GM21381 (cell line): ENCODE measurements at regions not wholly inside any gene's neighbourhood (a gene's known extent, or its start where the extent isn't known, plus 50 kb on each side); places are given as distances from the start of the nearest gene placed in this dataset.
"Not testable (repeated sequence)": the region's sequence is repeated elsewhere in the genome, so short reads cannot be mapped to it uniquely, and the experiment has no call there.

Experiments
- ATAC-seq: cut with Tn5 transposase; IDR thresholded peaks from one replicate; pipeline ENCODE4 v1.9.1; 2021; ENCODE audit warnings: mild to moderate bottlenecking, moderate library complexity; ENCODE audit not compliant: unreplicated experiment

DNA sequence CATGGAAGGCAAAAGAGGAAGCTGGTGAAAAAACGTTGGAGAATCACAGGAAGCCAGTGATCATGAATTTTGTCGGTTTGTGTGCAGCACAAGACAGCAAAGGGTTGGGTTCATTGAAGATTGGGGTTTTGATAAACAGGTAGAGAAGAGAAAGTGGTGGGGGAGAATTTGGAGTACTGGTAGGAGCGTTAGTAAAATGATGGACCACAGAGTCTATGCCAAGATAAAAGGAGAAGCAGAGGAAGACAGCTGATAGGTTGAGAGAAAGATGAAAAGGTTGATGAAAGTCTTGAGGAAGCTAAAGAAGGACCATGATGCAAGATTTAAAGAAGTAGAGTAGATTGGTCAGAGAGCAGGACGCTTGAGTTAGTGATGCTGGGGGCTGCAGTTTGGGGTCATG, 156.8 kb upstream of the POU3F1 start:
- no peak for ATAC-seq

DNA sequence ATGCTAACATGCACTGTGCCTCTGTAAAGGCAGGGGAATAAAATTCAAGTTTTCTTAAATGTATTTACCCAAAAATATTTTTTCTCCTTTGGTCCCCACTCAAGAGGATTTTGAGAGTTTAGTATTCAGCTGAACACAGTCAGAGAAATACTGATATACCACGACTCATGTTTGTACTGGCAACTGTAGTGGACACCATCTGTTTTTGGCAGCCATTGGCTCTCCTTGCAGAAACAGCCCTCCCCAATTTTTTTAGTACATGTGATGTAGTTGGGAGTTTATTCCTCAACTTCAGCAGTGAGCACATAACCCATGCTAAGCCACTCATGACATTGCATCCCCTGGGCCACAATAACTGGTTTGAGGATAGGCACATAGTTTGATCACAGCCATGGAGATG, 154.8 kb upstream of the POU3F1 start:
- ATAC-seq, result no peak

- ATAC-seq, result no peak
Observed at GRCh38 chr1:38198621-38199020, 152.0 kb upstream of the POU3F1 start.

GRCh38 chr1:38198099-38198498, 151.5 kb upstream of the POU3F1 start:
- no peak for ATAC-seq

- ATAC-seq, result no peak
Observed at GRCh38 chr1:38197312-38198061, 150.9 kb upstream of the POU3F1 start.

GRCh38 chr1:38194472-38194871, 147.9 kb upstream of the POU3F1 start:
- no peak for ATAC-seq

- no peak for ATAC-seq
Observed at GRCh38 chr1:38193040-38193439, 146.4 kb upstream of the POU3F1 start.

GRCh38 chr1:38191461-38191860, 144.9 kb upstream of the POU3F1 start:
- no peak for ATAC-seq

GRCh38 chr1:38190983-38191382, 144.4 kb upstream of the POU3F1 start:
- no peak for ATAC-seq

- ATAC-seq, result no peak
Observed at GRCh38 chr1:38187552-38187951, 141.0 kb upstream of the POU3F1 start.

GRCh38 chr1:38186566-38186965, 140.0 kb upstream of the POU3F1 start:
- ATAC-seq, result no peak

DNA sequence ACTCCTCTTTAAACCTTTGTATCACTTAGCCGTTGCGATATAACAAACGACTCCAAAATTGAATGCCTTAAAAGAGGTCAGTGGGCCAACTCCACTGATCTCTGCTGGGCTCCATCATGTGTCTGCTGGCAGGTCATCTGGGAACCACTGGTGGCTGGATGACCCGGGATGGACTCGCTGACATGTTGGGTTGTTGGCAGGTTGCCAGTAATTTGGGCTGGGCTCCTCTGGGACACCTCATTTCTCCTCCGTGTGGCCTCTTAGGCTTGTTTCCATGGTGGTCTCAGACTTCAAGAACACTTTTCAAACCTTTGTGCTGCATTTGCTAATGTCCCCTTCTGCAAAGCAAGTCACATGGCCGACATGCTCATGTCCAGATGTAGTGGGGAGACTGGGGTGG, 139.3 kb upstream of the POU3F1 start:
- no peak for ATAC-seq

DNA sequence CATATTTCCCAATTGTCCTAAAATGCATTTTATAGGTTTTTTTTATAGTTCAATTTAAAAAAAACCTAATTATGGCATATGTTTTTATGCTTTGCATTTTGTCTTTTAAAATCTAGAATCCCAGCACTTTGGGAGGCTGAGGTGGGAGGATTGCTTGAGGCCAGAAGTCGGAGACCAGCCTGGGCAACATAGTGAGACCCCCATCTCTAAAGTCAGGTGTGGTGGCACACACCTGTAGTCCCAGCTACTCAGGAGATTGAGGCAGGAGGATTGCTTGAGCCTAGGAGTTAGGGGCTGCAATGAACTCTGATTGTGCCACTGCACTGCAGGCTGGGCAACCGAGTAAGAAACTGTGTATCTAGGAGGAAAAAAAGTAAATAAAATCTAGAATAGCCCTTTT, 137.2 kb upstream of the POU3F1 start:
- ATAC-seq, result no peak

DNA sequence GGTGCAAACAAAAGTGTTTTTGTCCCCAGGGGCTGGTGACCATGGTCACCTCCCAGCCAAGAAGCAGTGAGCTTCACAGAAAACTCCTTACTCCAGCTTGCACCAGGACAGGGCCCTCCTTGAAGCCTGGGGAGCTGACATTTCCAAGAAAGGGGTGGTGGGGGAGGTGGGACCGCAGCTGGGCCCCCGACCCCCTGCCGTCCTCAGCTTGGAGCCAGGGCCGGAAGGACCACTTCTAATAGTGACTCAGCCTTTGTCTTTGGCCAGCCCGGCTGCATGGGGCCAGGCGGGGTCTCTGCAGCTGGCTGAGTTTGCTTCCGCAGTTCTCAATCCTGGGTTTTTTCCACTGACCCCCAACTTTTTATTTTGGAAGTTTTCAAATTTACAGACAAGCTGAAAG, 136.5 kb upstream of the POU3F1 start:
- ATAC-seq, result no peak

- not testable (repeated sequence) for ATAC-seq
Observed at GRCh38 chr1:38180388-38180787, 133.8 kb upstream of the POU3F1 start.

DNA sequence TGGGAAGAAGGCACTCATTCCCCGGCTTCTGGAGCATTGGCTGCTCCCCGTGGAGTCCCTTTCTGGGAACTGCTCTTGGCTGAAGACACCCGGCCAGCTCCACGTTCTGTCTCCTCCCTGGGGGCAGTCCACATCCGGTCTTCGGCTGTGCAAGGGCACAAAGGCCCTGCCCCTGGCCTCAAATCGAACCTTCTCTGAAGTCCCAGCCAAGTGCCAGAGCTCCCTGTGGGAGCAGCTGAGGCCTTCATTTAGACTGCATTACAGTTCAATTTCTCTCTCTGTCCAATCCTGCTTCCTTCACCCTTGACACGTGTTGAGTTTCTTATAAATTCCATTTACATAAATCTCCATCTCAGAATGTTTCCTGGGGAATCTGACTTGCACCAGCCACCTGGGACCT, 132.9 kb upstream of the POU3F1 start:
- no peak for ATAC-seq

- no peak for ATAC-seq
Observed at GRCh38 chr1:38178216-38178615, 131.6 kb upstream of the POU3F1 start.

DNA sequence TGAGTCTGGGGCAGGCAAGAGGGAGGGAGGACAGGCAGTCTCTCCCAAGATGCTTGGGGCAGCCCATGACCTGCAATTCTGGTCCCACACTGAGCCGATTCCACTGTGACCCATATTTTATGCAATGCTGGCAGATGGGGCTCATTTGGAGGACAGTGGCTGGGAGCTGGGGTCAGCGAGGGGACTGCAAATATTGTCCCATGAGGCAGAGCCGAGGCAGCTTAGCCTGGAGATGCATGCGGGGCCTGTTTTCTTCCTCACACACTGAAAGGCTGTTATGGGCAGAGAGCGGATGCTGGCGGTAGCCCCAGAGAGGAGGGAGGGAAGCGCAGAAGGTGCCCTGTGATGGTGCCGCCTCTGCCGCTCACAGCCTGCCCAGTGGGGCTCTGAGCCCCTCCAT, 128.5 kb upstream of the POU3F1 start:
- no peak for ATAC-seq

GRCh38 chr1:38173848-38174247, 127.3 kb upstream of the POU3F1 start:
- no peak for ATAC-seq

DNA sequence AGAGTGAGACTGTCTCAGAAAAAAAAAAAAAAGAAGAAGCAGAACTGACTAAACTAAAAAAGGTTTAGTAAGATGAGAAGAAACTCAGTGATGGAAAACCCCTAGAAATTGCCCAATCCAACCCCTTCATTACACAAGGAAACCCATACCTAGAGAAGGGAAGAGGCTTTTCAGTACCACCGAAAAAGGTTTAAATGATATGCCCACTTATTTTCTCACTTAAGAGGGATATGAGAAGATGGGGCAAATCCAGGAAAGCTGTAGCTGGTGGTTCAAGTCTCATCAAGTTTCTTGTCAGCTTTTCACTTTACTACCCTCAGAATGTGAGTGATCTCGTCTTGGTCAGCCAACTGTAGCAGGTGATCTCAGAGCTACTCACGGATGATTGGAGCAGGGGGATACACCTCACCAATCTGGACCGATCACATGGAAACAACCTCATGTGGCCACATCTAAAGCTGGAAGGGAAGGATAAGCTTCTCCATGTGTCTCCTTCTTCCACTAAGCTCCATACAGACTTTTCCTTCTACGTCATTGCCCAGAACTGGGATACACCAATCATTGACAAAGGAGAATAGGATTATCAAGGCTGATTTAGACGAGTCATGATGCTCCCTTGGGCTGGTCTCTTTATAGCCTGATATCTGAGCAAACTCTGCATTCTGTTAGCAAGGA, 126.7 kb upstream of the POU3F1 start:
- no peak for ATAC-seq

GRCh38 chr1:38169121-38169520, 122.5 kb upstream of the POU3F1 start:
- ATAC-seq, result no peak

DNA sequence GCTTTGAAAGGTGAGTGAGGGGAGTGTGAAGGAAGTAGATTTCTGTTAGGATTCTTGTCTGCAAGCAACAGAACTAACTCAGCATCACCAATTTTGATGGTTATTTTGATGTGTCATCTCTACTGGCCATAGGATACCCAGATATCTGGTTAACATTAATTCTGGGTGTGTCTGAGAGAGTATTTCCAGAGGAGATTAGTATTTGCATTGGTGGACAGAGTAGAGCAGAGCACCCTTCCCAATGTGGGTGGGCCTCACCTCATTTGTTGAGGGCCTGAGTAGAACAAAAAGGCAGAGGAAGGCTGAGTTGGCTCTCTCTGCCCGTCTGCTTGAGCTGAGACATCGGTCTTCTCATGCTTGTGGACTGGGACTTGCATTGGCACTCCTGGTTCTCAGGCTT, 121.8 kb upstream of the POU3F1 start:
- ATAC-seq, result no peak

DNA sequence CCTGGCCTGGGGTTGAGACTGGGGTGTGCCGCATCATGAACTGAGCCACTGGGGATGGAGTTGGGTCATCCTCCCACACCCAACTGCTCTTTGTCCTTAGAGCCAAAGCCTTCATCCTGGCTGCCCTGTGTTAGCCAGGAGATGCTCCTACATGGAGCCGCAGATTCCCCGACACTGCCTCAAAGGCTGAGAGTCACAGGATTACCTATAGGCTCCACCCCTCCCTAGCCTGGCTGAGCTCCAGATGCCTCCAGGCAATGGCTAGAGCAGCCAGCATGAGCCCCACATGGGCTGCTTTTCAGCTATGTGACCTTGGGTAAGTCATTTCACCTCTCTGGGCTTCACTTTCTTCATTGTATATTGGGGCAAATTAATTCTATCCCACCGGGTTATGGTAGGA, 119.9 kb upstream of the POU3F1 start:
- no peak for ATAC-seq
